GM12878 (cell line): ENCODE measurements at regions not wholly inside any gene's neighbourhood (a gene's known extent, or its start where the extent isn't known, plus 50 kb on each side); places are given as distances from the start of the nearest gene placed in this dataset.

Experiments used
- CBX3 ChIP-seq: fragments of 200-600 bp; sonication (generic); IDR thresholded peaks from 2 replicates; pipeline ENCODE4 v1.6.1; 2016; ENCODE audit warnings: low read depth, borderline replicate concordance
- CEBPB ChIP-seq, 2 experiments: fragments of 150-350 bp in 1 of 2; IDR thresholded peaks; 2 replicates each; pipeline ENCODE4 v1.6.1; 2012 to 2014; ENCODE audit warnings: low read depth in 2 of 2, low read length in 2 of 2, borderline replicate concordance in 1 of 2, inconsistent platforms in 1 of 2
- ETV6 ChIP-seq, 2 experiments: fragments of 450-650 bp in 1 of 2; IDR thresholded peaks in 1 of 2; conservative IDR thresholded peaks in 1 of 2; 2 replicates each; pipeline ENCODE4 v1.6.1; 2014; ENCODE audit warnings: antibody characterized with exemption in 1 of 2, borderline replicate concordance in 1 of 2, low read depth in 1 of 2, mild to moderate bottlenecking in 1 of 2, moderate library complexity in 1 of 2
- EZH2 ChIP-seq: IDR thresholded peaks from 2 replicates; pipeline ENCODE4 v1.6.1; 2012; ENCODE audit warnings: low read depth, mild to moderate bottlenecking, control low read depth, inconsistent platforms, low read length, borderline replicate concordance; ENCODE audit not compliant: control insufficient read depth
- FOXM1 ChIP-seq: IDR thresholded peaks from 2 replicates; pipeline ENCODE4 v1.6.1; 2012; ENCODE audit warnings: low read depth, mild to moderate bottlenecking, inconsistent platforms, low read length, moderate library complexity
- HDAC6 ChIP-seq: fragments of 200-600 bp; sonication (generic); IDR thresholded peaks from one replicate; pipeline ENCODE4 v1.8.0; 2017; ENCODE audit warnings: antibody characterized with exemption; ENCODE audit not compliant: unreplicated experiment
- KDM1A ChIP-seq: fragments of 200-600 bp; sonication (generic); IDR thresholded peaks from 2 replicates; pipeline ENCODE4 v1.6.1; 2016; ENCODE audit warnings: borderline replicate concordance
- NFIC ChIP-seq: IDR thresholded peaks from 2 replicates; pipeline ENCODE4 v1.6.1; 2012; ENCODE audit warnings: low read depth, mild to moderate bottlenecking, inconsistent platforms, low read length, moderate library complexity
- RAD21 ChIP-seq: IDR thresholded peaks from 2 replicates; pipeline ENCODE4 v1.6.1; 2011; ENCODE audit warnings: mild to moderate bottlenecking, low read depth, low read length, moderate library complexity; ENCODE audit not compliant: insufficient read depth
- TF ChIP-seq, protein P1 (sequence below), 3 experiments: IDR thresholded peaks in 2 of 3; conservative IDR thresholded peaks in 1 of 3; 2 replicates each; pipeline ENCODE4 v1.5.1; 2011; ENCODE audit warnings: low read depth in 3 of 3, low read length in 3 of 3, mild to moderate bottlenecking in 3 of 3, control low read depth in 2 of 3, moderate library complexity in 2 of 3, inconsistent platforms in 1 of 3, mixed read lengths in 1 of 3; ENCODE audit not compliant: control insufficient read depth in 2 of 3, insufficient read depth in 1 of 3; ENCODE audit errors: extremely low read depth in 1 of 3

DNA sequence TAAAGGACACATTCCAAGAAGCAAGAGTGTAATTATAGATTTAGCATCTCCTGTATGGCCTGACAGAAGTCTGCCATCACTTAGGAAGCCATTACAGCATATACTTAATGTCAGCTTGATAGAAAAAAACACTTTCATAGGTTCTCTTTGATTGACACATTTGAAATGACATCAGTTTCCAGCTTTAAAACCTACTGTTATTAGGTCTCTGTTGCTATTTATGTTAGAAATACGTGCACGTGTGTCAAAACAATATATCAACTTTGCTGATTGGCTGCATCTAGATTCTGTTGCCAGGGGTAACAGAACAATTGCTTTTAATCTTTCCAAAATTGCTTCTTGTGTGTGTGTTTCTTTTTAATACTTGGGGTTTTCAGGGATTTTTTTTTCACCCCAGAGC lies 389.3 kb upstream of the ATP11B start:
- no peak for TF ChIP-seq CEBPB (IDR thresholded peaks at IDR 0.05; ENCODE audit: borderline replicate concordance in 1 of 2, low read depth in 2 of 2, low read length in 2 of 2)
- no peak for TF ChIP-seq HDAC6
- no peak for TF ChIP-seq KDM1A
- no peak for TF ChIP-seq FOXM1
- TF ChIP-seq EZH2, result no peak
- TF ChIP-seq CBX3, result no peak
- no peak for TF ChIP-seq RAD21
- TF ChIP-seq, protein P1, sequence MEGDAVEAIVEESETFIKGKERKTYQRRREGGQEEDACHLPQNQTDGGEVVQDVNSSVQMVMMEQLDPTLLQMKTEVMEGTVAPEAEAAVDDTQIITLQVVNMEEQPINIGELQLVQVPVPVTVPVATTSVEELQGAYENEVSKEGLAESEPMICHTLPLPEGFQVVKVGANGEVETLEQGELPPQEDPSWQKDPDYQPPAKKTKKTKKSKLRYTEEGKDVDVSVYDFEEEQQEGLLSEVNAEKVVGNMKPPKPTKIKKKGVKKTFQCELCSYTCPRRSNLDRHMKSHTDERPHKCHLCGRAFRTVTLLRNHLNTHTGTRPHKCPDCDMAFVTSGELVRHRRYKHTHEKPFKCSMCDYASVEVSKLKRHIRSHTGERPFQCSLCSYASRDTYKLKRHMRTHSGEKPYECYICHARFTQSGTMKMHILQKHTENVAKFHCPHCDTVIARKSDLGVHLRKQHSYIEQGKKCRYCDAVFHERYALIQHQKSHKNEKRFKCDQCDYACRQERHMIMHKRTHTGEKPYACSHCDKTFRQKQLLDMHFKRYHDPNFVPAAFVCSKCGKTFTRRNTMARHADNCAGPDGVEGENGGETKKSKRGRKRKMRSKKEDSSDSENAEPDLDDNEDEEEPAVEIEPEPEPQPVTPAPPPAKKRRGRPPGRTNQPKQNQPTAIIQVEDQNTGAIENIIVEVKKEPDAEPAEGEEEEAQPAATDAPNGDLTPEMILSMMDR (IDR thresholded peaks at IDR 0.05 in 2 of 3, conservative IDR thresholded peaks at IDR 0.05 in 1 of 3; ENCODE audit: control insufficient read depth in 2 of 3, extremely low read depth in 1 of 3, insufficient read depth in 1 of 3, low read depth in 3 of 3, low read length in 3 of 3), result no peak
- TF ChIP-seq ETV6 (conservative IDR thresholded peaks at IDR 0.05 in 1 of 2, IDR thresholded peaks at IDR 0.05 in 1 of 2; ENCODE audit: borderline replicate concordance in 1 of 2, low read depth in 1 of 2), result no peak
- TF ChIP-seq NFIC, result no peak
